Calu3 (cell line): ENCODE measurements at regions not wholly inside any gene's neighbourhood (a gene's known extent, or its start where the extent isn't known, plus 50 kb on each side); places are given as distances from the start of the nearest gene placed in this dataset.

ENCODE experiments used
- BruUV-seq: library from RNA; stranded (reverse); fragments of 400-500 nt; replicated peaks from 2 replicates; lab custom pipeline; 2021; lab: Mats Ljungman, UMichigan
- CTCF ChIA-PET: fragments of 300-600 bp; sonication (Branson Sonifier 250); formaldehyde crosslinking; loops from one replicate; lab custom pipeline; 2022; ENCODE audit warnings: antibody characterized with exemption; lab: Charles Lee
- DNase-seq: peaks from one replicate; pipeline ENCODE4 v3.0.0; 2022
- H3K27ac Mint-ChIP-seq: one replicate; pipeline ENCODE4 v1.8.0; 2022; ENCODE audit warnings: mixed read lengths; ENCODE audit not compliant: unreplicated experiment
- H3K27me3 Mint-ChIP-seq: one replicate; pipeline ENCODE4 v1.8.0; 2022; ENCODE audit warnings: mixed read lengths; ENCODE audit not compliant: unreplicated experiment
- H3K36me3 Mint-ChIP-seq: one replicate; pipeline ENCODE4 v1.8.0; 2022; ENCODE audit warnings: mild to moderate bottlenecking, moderate library complexity, mixed read lengths; ENCODE audit not compliant: insufficient read depth, unreplicated experiment
- H3K4me1 Mint-ChIP-seq: one replicate; pipeline ENCODE4 v1.8.0; 2022; ENCODE audit warnings: mild to moderate bottlenecking, low read depth, mixed read lengths; ENCODE audit not compliant: unreplicated experiment
- H3K4me3 Mint-ChIP-seq: one replicate; pipeline ENCODE4 v1.8.0; 2022; ENCODE audit warnings: mild to moderate bottlenecking, low read depth, moderate library complexity, mixed read lengths; ENCODE audit not compliant: unreplicated experiment
- H3K9me3 Mint-ChIP-seq: one replicate; pipeline ENCODE4 v1.8.0; 2022; ENCODE audit warnings: low read depth, mixed read lengths; ENCODE audit not compliant: unreplicated experiment
- CTCF ChIP-seq: fragments of 200-600 bp; IDR thresholded peaks from one replicate; pipeline ENCODE4 v1.8.0; 2022; ENCODE audit warnings: antibody characterized with exemption; ENCODE audit not compliant: unreplicated experiment
- intact Hi-C: fragments of 100-400 bp; cut with micrococcal nuclease; formaldehyde crosslinking; loops from one replicate; pipeline ENCODE4 v1.10.0; 2022; ENCODE audit not compliant: unreplicated experiment

DNA sequence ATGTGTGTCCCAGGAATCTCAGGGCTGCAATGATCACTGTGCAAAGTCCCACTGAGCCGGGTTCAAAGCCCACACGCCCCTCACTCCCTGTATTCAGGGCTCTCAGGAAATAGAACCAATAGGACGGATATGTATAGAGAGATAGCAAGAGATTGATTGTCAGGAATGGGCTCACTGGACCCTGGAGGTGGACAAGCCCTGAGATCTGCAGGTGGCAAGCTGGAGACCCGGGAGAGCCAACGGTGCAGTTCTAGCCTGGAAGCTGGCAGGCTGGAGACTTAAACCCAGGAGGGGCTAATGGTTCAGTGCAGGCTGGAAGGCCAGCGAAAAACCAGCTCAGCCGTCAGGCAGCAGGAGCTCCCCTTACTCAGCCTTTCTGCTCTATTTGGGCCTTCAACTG, 52.8 kb upstream of the ADRA2C start:
- CTCF ChIA-PET: no interaction called here
- Mint-ChIP-seq H3K27me3 (peaks cover 40% of the 10 kb centered on the region), H3K9me3 (peaks cover 5% of the 10 kb centered on the region), H3K27ac (no peak overlapping the region), H3K36me3 (no peaks in the 10 kb centered on the region), H3K4me3 (no peak overlapping the region), H3K4me1 (no peaks in the 10 kb centered on the region)
- intact Hi-C loops: no loop called here
- no peak for TF ChIP-seq CTCF
- DNase-seq: no peak
- BruUV-seq: no TSS peak

DNA sequence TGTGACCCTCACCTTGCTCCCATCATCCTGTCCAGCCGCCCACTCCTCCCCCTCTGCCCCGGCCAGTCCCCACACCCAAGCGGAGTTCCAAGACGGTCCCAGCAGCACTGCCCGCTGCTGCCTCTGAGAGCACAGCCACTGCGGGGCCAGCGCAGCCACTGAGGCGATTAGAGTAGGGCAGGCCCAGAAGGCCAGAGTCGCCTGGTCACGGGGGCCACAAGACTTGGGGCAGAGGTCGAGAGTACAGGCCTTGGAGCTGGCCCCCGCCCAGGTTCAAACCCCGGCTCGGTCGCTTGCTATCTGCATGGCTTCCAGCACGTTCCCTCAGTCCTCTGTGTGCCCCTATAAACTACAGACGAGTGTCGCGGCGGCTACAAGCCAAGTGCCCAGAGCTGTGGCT, 53.2 kb upstream of the ADRA2C start:
- TF ChIP-seq CTCF: no peak
- no peak for DNase-seq
- intact Hi-C loops: no loop called here
- Mint-ChIP-seq H3K27ac (no peak overlapping the region), H3K4me3 (no peak overlapping the region), H3K27me3 (peaks cover 39% of the 10 kb centered on the region), H3K4me1 (no peaks in the 10 kb centered on the region), H3K36me3 (no peaks in the 10 kb centered on the region), H3K9me3 (peaks cover under 1% of the 10 kb centered on the region)
- CTCF ChIA-PET: no interaction called here
- no TSS peak for BruUV-seq

GRCh38 chr4:3712112-3712805, 53.9 kb upstream of the ADRA2C start:
- intact Hi-C loops: no loop called here
- no peak for TF ChIP-seq CTCF
- CTCF ChIA-PET: no interaction called here
- no peak overlapping the region for H3K27ac Mint-ChIP-seq
- H3K36me3 Mint-ChIP-seq: no peaks in the 10 kb centered on the region
- no peaks in the 10 kb centered on the region for H3K9me3 Mint-ChIP-seq
- no peaks in the 10 kb centered on the region for H3K4me1 Mint-ChIP-seq
- H3K27me3 Mint-ChIP-seq: peaks cover 39% of the 10 kb centered on the region
- no peak for DNase-seq
- no peak overlapping the region for H3K4me3 Mint-ChIP-seq
- BruUV-seq: no TSS peak

- CTCF ChIA-PET: no interaction called here
- Mint-ChIP-seq H3K4me3 (no peak overlapping the region), H3K27ac (no peak overlapping the region), H3K36me3 (no peaks in the 10 kb centered on the region), H3K27me3 (peaks cover 35% of the 10 kb centered on the region), H3K4me1 (no peaks in the 10 kb centered on the region), H3K9me3 (no peaks in the 10 kb centered on the region)
- no TSS peak for BruUV-seq
- TF ChIP-seq CTCF: no peak
- intact Hi-C loops: no loop called here
- no peak for DNase-seq
These were observed 54.7 kb upstream of the ADRA2C start for GRCh38 chr4:3711183-3712111.
